ENCODE measurements at regions not wholly inside any gene's neighbourhood (a gene's known extent, or its start where the extent isn't known, plus 50 kb on each side); places are given as distances from the start of the nearest gene placed in this dataset.

DNA sequence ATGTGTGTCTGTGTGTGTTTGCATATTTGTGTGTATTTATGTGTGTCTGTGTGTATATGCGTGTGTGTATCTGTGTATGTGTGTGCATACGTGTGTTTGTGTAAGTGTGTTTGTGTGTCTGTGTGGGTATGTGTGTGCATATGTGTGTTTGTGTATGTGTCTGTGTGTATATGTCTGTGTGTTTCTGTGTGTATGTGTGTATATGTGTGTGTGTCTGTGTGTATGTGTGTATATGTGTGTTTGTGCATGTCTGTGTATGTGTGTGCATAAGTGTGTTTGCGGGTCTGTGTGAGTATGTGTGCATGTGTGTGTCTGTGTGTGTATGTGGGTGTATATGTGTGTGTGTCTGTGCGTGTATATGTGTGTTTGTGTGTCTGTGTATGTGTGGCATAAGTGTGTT, 1030.5 kb upstream of the TMEM132C start:
- Mint-ChIP-seq H3K27ac (ENCODE audit: low read depth, unreplicated experiment) (no peak overlapping the region), H3K4me3 (ENCODE audit: unreplicated experiment) (no peak overlapping the region), H3K9me3 (ENCODE audit: unreplicated experiment) (no peaks in the 10 kb centered on the region), H3K27me3 (ENCODE audit: insufficient read depth, unreplicated experiment) (no peaks in the 10 kb centered on the region), H3K36me3 (ENCODE audit: insufficient read depth, unreplicated experiment) (peaks cover 8% of the 10 kb centered on the region), H3K4me1 (ENCODE audit: insufficient read depth, unreplicated experiment) (peaks cover 36% of the 10 kb centered on the region)
- DNase-seq (ENCODE audit: unreplicated experiment) = no peak
- TF ChIP-seq, protein P1, sequence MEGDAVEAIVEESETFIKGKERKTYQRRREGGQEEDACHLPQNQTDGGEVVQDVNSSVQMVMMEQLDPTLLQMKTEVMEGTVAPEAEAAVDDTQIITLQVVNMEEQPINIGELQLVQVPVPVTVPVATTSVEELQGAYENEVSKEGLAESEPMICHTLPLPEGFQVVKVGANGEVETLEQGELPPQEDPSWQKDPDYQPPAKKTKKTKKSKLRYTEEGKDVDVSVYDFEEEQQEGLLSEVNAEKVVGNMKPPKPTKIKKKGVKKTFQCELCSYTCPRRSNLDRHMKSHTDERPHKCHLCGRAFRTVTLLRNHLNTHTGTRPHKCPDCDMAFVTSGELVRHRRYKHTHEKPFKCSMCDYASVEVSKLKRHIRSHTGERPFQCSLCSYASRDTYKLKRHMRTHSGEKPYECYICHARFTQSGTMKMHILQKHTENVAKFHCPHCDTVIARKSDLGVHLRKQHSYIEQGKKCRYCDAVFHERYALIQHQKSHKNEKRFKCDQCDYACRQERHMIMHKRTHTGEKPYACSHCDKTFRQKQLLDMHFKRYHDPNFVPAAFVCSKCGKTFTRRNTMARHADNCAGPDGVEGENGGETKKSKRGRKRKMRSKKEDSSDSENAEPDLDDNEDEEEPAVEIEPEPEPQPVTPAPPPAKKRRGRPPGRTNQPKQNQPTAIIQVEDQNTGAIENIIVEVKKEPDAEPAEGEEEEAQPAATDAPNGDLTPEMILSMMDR (IDR thresholded peaks at IDR 0.05; ENCODE audit: unreplicated experiment) = no peak
- no TSS peak for BruUV-seq (replicated peaks)
- ChIA-PET CTCF (interaction anchor here (0.6 kb wide), 1 partner anchor 14 kb away, joined by 3 read pairs; no protein-coding TSS in a partner anchor), POLR2A (no interaction called here)
- intact Hi-C loops (cut with micrococcal nuclease) = no loop called here

DNA sequence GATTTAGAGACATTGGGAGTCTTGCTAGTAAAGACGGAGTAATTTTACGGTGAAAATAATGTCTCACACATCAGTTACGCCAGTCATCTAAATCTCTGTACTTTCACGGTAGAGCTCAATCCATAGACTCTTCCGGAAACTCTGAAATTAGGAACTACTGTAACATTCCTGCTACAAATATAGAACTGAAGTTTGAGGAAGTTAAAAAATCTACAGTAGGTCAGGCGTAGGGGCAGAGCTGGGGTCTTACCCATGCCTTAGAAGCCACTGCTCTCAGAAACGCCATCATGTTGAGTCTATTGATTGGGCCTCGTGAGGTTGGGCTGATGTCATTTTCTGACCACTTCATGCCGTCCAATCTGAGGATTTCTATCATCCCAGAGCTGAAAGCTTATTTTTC, 1029.8 kb upstream of the TMEM132C start:
- BruUV-seq (replicated peaks) = no TSS peak
- ChIA-PET CTCF (interaction anchor here (0.6 kb wide), 1 partner anchor 14 kb away, joined by 3 read pairs; no protein-coding TSS in a partner anchor), POLR2A (no interaction called here)
- TF ChIP-seq, protein P1 (IDR thresholded peaks at IDR 0.05; ENCODE audit: unreplicated experiment) = no peak
- H3K9me3 Mint-ChIP-seq (ENCODE audit: unreplicated experiment) = no peaks in the 10 kb centered on the region
- H3K36me3 Mint-ChIP-seq (ENCODE audit: insufficient read depth, unreplicated experiment) = peaks cover 14% of the 10 kb centered on the region
- no peak overlapping the region for H3K4me3 Mint-ChIP-seq (ENCODE audit: unreplicated experiment)
- no peak for DNase-seq (ENCODE audit: unreplicated experiment)
- H3K4me1 Mint-ChIP-seq (ENCODE audit: insufficient read depth, unreplicated experiment) = peaks cover 43% of the 10 kb centered on the region
- H3K27ac Mint-ChIP-seq (ENCODE audit: low read depth, unreplicated experiment) = no peak overlapping the region
- H3K27me3 Mint-ChIP-seq (ENCODE audit: insufficient read depth, unreplicated experiment) = no peaks in the 10 kb centered on the region
- intact Hi-C loops (cut with micrococcal nuclease) = no loop called here

DNA sequence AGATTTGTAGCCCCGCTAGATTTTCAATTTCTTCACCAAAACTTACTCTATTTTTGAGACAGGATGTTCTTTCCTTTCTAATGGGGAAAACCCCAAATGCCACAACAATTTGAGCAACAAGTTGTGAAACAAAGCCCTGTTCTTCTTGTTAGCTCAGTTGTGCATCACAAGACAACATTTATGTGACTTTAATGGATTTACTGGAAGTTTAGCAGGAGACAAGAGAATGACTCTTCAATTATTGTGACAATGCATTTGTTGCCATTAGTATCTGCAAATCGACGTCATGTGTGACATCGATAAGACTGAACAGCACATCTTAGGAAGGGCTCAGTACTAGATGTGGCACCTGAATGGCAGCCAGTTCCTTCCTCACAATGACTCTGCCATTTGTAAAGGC, 1028.9 kb upstream of the TMEM132C start:
- POLR2A ChIA-PET = no interaction called here
- Mint-ChIP-seq H3K4me1 (ENCODE audit: insufficient read depth, unreplicated experiment) (peaks cover 43% of the 10 kb centered on the region), H3K27ac (ENCODE audit: low read depth, unreplicated experiment) (no peak overlapping the region), H3K4me3 (ENCODE audit: unreplicated experiment) (no peak overlapping the region), H3K27me3 (ENCODE audit: insufficient read depth, unreplicated experiment) (no peaks in the 10 kb centered on the region), H3K36me3 (ENCODE audit: insufficient read depth, unreplicated experiment) (peaks cover 17% of the 10 kb centered on the region), H3K9me3 (ENCODE audit: unreplicated experiment) (no peaks in the 10 kb centered on the region)
- intact Hi-C loops (cut with micrococcal nuclease) = no loop called here
- no TSS peak for BruUV-seq (replicated peaks)
- peak; percentile 32 for DNase-seq (ENCODE audit: unreplicated experiment)
- CTCF ChIA-PET = interaction anchor here (0.5 kb wide), 1 partner anchor 52 kb away, joined by 3 read pairs; no protein-coding TSS in a partner anchor
- TF ChIP-seq, protein P1 (IDR thresholded peaks at IDR 0.05; ENCODE audit: unreplicated experiment) = no peak

DNA sequence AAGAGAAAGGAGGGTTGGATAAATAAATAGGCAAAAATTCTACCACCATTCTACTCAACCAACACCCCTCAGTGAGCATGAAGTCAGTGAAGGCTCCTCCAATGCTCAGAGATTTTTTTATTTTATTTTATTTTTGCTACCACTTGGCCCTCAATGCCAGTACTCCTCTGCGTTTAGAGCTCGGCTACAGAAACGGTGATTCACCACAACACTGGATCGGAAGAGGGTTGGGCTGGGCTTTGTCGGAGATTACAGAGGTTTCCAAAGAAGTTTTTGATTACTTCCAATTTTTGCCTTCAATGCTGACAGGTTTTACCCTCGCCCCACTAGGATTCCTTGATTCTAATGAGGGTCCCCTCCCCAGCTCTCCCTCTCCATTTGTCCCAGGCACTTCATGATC, 1027.2 kb upstream of the TMEM132C start:
- intact Hi-C loops (cut with micrococcal nuclease) = loop anchor here (2.0 kb wide), 1 partner anchor 45 kb away; no protein-coding TSS in a partner anchor
- TF ChIP-seq, protein P1 (IDR thresholded peaks at IDR 0.05; ENCODE audit: unreplicated experiment) = no peak
- Mint-ChIP-seq H3K27me3 (ENCODE audit: insufficient read depth, unreplicated experiment) (no peaks in the 10 kb centered on the region), H3K4me3 (ENCODE audit: unreplicated experiment) (no peak overlapping the region), H3K27ac (ENCODE audit: low read depth, unreplicated experiment) (no peak overlapping the region), H3K9me3 (ENCODE audit: unreplicated experiment) (no peaks in the 10 kb centered on the region), H3K36me3 (ENCODE audit: insufficient read depth, unreplicated experiment) (peaks cover 17% of the 10 kb centered on the region), H3K4me1 (ENCODE audit: insufficient read depth, unreplicated experiment) (peaks cover 53% of the 10 kb centered on the region)
- ChIA-PET CTCF (interaction anchor here (1.0 to 3.3 kb wide), 7 partner anchors 8 to 131 kb away, joined by 3 to 22 read pairs (median 5); no protein-coding TSS in a partner anchor), POLR2A (interaction anchor here (1.0 to 3.1 kb wide), 5 partner anchors 9 to 156 kb away, joined by 3 to 26 read pairs (median 4); no protein-coding TSS in a partner anchor)
- no TSS peak for BruUV-seq (replicated peaks)
- DNase-seq (ENCODE audit: unreplicated experiment) = peak; percentile 29
